OCI-LY3 (cell line): ENCODE measurements at regions not wholly inside any gene's neighbourhood (a gene's known extent, or its start where the extent isn't known, plus 50 kb on each side); places are given as distances from the start of the nearest gene placed in this dataset.

Source experiments
- CTCF ChIP-seq: fragments of 200-600, 300-600 bp; sonication (generic); IDR thresholded peaks from 2 replicates; pipeline ENCODE4 v1.5.1; 2014; ENCODE audit warnings: antibody characterized with exemption, low read length, low read depth
- EZH2phosphoT487 ChIP-seq: fragments of 200-600 bp; shearing (Covaris generic); IDR thresholded peaks from 2 replicates; pipeline ENCODE4 v1.6.1; 2018; ENCODE audit warnings: antibody characterized with exemption, mixed run types, low read depth

GRCh38 chr13:54194233-54195024 is 1165.8 kb downstream of the OLFM4 start:
- TF ChIP-seq CTCF = no peak
- no peak for TF ChIP-seq EZH2phosphoT487
